ENCODE measurements at regions not wholly inside any gene's neighbourhood (a gene's known extent, or its start where the extent isn't known, plus 50 kb on each side); places are given as distances from the start of the nearest gene placed in this dataset.

DNA sequence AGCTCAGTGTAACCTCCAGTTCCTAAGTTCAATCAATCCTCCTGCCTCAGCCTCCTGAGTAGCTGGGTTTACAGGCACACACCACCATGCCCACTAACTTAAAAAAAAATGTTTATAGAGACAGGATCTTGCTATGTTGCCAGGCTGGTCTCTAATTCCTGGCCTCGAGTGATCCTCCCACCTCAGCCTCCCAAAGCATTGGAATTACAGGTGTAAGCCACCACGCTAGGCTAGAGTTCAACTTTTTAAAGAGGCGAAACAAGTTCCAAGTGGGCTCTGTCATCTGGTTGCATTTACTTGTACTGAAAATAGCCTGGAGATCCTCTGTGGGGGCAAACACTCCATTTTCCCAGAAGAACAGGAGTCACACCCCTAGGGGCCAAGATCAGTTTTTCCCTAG is 100.7 kb upstream of the RIPOR2 start:
- ATAC-seq (no peak), DNase-seq (ENCODE audit: low read depth, low spot score) (no peak), FAIRE-seq (no peak)
- Histone ChIP-seq H2AFZ (ENCODE audit: control insufficient read depth, low read depth, low read length) (peak overlapping the region; percentile 87; the same call in 1 of the 2 replicates), H3K4me2 (ENCODE audit: control insufficient read depth, insufficient read depth) (no peak overlapping the region; the same call in 1 of the 2 replicates), H3K79me2 (ENCODE audit: control insufficient read depth, insufficient read depth, low read length) (peaks cover 4% of the 10 kb centered on the region), H3K27ac (ENCODE audit: control insufficient read depth, insufficient read depth) (no peak overlapping the region), H3K4me1 (ENCODE audit: control insufficient read depth, insufficient read depth, low read length) (peaks cover 19% of the 10 kb centered on the region), H3K9ac (ENCODE audit: control insufficient read depth, insufficient read depth, low read length) (no peak overlapping the region), H3K4me3 (no peak overlapping the region), H4K20me1 (ENCODE audit: control insufficient read depth, insufficient read depth) (no peaks in the 10 kb centered on the region), H3K9me3 (replicated peaks; ENCODE audit: control insufficient read depth, insufficient read depth, low read length) (no peaks in the 10 kb centered on the region; the same call in 2 of the 3 replicates), H3K36me3 (ENCODE audit: control insufficient read depth in 2 of 2, insufficient read depth in 2 of 2, low read length in 1 of 2) (no peaks in the 10 kb centered on the region), H3K27me3 (replicated peaks in 1 of 2; ENCODE audit: control insufficient read depth in 2 of 2, insufficient read depth in 2 of 2, low read length in 1 of 2) (no peaks in the 10 kb centered on the region)
- 63% methylated on average over 3 of the region's 3 CpGs for WGBS (ENCODE audit: insufficient coverage, insufficient replicate concordance, low lambda C conversion rate, missing lambda C conversion rate)
- POLR2A ChIA-PET = interaction anchor here (0.8 to 7.7 kb wide), 7 partner anchors 9 to 100 kb away, joined by 3 to 69 read pairs (median 8); partner anchors contain the start of gene RIPOR2
- in situ Hi-C loops (cut with MboI) = no loop called here
- BruUV-seq (replicated peaks) = no TSS peak
- SMC1A ChIA-PET (ENCODE audit: uncharacterized antibody, unreplicated experiment) = interaction anchor here (0.6 to 14.2 kb wide), 13 partner anchors 9 to 258 kb away, joined by 3 to 304 read pairs (median 6); no protein-coding TSS in a partner anchor
- CTCF ChIA-PET = interaction anchor here (0.8 to 7.7 kb wide), 6 partner anchors 10 to 179 kb away, joined by 3 to 86 read pairs (median 20); no protein-coding TSS in a partner anchor
- no peak for TF ChIP-seq HDGF (IDR thresholded peaks at IDR 0.05)
- TF ChIP-seq MYC (IDR thresholded peaks at IDR 0.05; ENCODE audit: insufficient read depth, insufficient read length, insufficient replicate concordance, low read length, severe bottlenecking) = no peak
- no peak for TF ChIP-seq SPI1 (IDR thresholded peaks at IDR 0.05; ENCODE audit: borderline replicate concordance, insufficient read depth, low read depth, low read length)
- no peak for TF ChIP-seq CBX5 (IDR thresholded peaks at IDR 0.05; ENCODE audit: low read depth)
- TF ChIP-seq BCLAF1 (IDR thresholded peaks at IDR 0.05) = no peak
- no peak for TF ChIP-seq MYB (IDR thresholded peaks at IDR 0.05; ENCODE audit: borderline replicate concordance, low read depth, low read length)
- no peak for TF ChIP-seq EZH2 (IDR thresholded peaks at IDR 0.05; ENCODE audit: borderline replicate concordance, control insufficient read depth, low read depth, low read length)
- no peak for TF ChIP-seq ETV6 (conservative IDR thresholded peaks at IDR 0.05 in 1 of 2, IDR thresholded peaks at IDR 0.05 in 1 of 2; ENCODE audit: borderline replicate concordance in 1 of 2, low read depth in 1 of 2)
- no peak for TF ChIP-seq GATAD2B (conservative IDR thresholded peaks at IDR 0.05; ENCODE audit: low read depth)
- intact Hi-C loops (cut with micrococcal nuclease; ENCODE audit: unreplicated experiment) = no loop called here
- RAD21 ChIA-PET (ENCODE audit: unreplicated experiment) = interaction anchor here (1.7 to 7.0 kb wide), 7 partner anchors 9 to 257 kb away, joined by 5 to 61 read pairs (median 16); no protein-coding TSS in a partner anchor

Data from GM12878 (cell line).